OCI-LY7 (cell line): ENCODE measurements at regions not wholly inside any gene's neighbourhood (a gene's known extent, or its start where the extent isn't known, plus 50 kb on each side); places are given as distances from the start of the nearest gene placed in this dataset.

Source experiments
- EZH2phosphoT487 ChIP-seq: fragments of 200-600 bp; sonication (generic); IDR thresholded peaks from 2 replicates; pipeline ENCODE4 v1.6.1; 2018; ENCODE audit warnings: low read depth, borderline replicate concordance, mild to moderate bottlenecking, mixed run types, antibody characterized with exemption, low read length, moderate library complexity, mixed read lengths
- TF ChIP-seq, protein P1 (sequence below): fragments of 200-600 bp; sonication (generic); conservative IDR thresholded peaks from 2 replicates; pipeline ENCODE4 v1.5.1; 2014; ENCODE audit warnings: mild to moderate bottlenecking, antibody characterized with exemption, low read length, moderate library complexity, mixed read lengths

- TF ChIP-seq, protein P1, sequence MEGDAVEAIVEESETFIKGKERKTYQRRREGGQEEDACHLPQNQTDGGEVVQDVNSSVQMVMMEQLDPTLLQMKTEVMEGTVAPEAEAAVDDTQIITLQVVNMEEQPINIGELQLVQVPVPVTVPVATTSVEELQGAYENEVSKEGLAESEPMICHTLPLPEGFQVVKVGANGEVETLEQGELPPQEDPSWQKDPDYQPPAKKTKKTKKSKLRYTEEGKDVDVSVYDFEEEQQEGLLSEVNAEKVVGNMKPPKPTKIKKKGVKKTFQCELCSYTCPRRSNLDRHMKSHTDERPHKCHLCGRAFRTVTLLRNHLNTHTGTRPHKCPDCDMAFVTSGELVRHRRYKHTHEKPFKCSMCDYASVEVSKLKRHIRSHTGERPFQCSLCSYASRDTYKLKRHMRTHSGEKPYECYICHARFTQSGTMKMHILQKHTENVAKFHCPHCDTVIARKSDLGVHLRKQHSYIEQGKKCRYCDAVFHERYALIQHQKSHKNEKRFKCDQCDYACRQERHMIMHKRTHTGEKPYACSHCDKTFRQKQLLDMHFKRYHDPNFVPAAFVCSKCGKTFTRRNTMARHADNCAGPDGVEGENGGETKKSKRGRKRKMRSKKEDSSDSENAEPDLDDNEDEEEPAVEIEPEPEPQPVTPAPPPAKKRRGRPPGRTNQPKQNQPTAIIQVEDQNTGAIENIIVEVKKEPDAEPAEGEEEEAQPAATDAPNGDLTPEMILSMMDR: no peak
- no peak for TF ChIP-seq EZH2phosphoT487
Measured at GRCh38 chr15:54792526-54792925, 404.2 kb downstream of the RSL24D1 start.
